H9 (cell line): ENCODE measurements at regions not wholly inside any gene's neighbourhood (a gene's known extent, or its start where the extent isn't known, plus 50 kb on each side); places are given as distances from the start of the nearest gene placed in this dataset.

ENCODE experiments used
- DNase-seq: peaks from one replicate; pipeline ENCODE4 v3.0.0-alpha.2; 2017
- H2AFZ ChIP-seq: one replicate; pipeline ENCODE4 v1.6.1; 2013; ENCODE audit warnings: mild to moderate bottlenecking, low read length, control low read depth, moderate library complexity
- H2AK5ac ChIP-seq: 2 replicates; pipeline ENCODE4 v1.6.1; 2013; ENCODE audit warnings: low read length, control low read depth, mixed read lengths; ENCODE audit not compliant: insufficient read length
- H2BK120ac ChIP-seq: one replicate; pipeline ENCODE4 v1.6.1; 2013; ENCODE audit warnings: low read depth, mild to moderate bottlenecking, low read length, control low read depth, inconsistent platforms; ENCODE audit not compliant: poor library complexity, severe bottlenecking
- H2BK12ac ChIP-seq: 2 replicates; pipeline ENCODE4 v1.6.1; 2013; ENCODE audit warnings: low read length, control low read depth, mixed read lengths, low read depth; ENCODE audit not compliant: insufficient read length
- H2BK15ac ChIP-seq: 2 replicates; pipeline ENCODE4 v1.6.1; 2013; ENCODE audit warnings: low read depth, low read length, control low read depth
- H2BK20ac ChIP-seq: one replicate; pipeline ENCODE4 v1.6.1; 2013; ENCODE audit warnings: low read depth, mild to moderate bottlenecking, low read length, control low read depth, inconsistent platforms; ENCODE audit not compliant: poor library complexity, severe bottlenecking
- H2BK5ac ChIP-seq: 2 replicates; pipeline ENCODE4 v1.6.1; 2013; ENCODE audit warnings: low read length, control low read depth, mixed read lengths; ENCODE audit not compliant: insufficient read length
- H3K14ac ChIP-seq: 2 replicates; pipeline ENCODE4 v1.6.1; 2013; ENCODE audit warnings: low read length, control low read depth; ENCODE audit not compliant: insufficient read depth
- H3K18ac ChIP-seq: 2 replicates; pipeline ENCODE4 v1.6.1; 2013; ENCODE audit warnings: low read depth, mild to moderate bottlenecking, mixed read lengths, low read length, control low read depth; ENCODE audit not compliant: insufficient read length
- H3K23ac ChIP-seq: 2 replicates; pipeline ENCODE4 v1.6.1; 2013; ENCODE audit warnings: low read length, control low read depth, mixed read lengths, low read depth; ENCODE audit not compliant: insufficient read length
- H3K23me2 ChIP-seq: 2 replicates; pipeline ENCODE4 v1.6.1; 2013; ENCODE audit warnings: low read depth, mild to moderate bottlenecking, mixed read lengths, low read length, control low read depth; ENCODE audit not compliant: insufficient read length, poor library complexity, severe bottlenecking
- H3K27ac ChIP-seq: 2 replicates; pipeline ENCODE4 v1.5.1; 2013; ENCODE audit warnings: low read length, control low read depth, mixed read lengths, low read depth; ENCODE audit not compliant: insufficient read length
- H3K27me3 ChIP-seq: 2 replicates; pipeline ENCODE4 v1.6.1; 2013; ENCODE audit warnings: low read length, control low read depth, inconsistent platforms; ENCODE audit not compliant: insufficient read depth
- H3K4ac ChIP-seq: 2 replicates; pipeline ENCODE4 v1.6.1; 2013; ENCODE audit warnings: low read depth, mild to moderate bottlenecking, control low read depth, inconsistent platforms, low read length, moderate library complexity
- H3K4me1 ChIP-seq: 2 replicates; pipeline ENCODE4 v1.6.1; 2013; ENCODE audit warnings: low read length, control low read depth, inconsistent platforms; ENCODE audit not compliant: insufficient read depth
- H3K4me2 ChIP-seq: 2 replicates; pipeline ENCODE4 v1.6.1; 2013; ENCODE audit warnings: low read length, control low read depth, mixed read lengths; ENCODE audit not compliant: insufficient read length, insufficient read depth
- H3K56ac ChIP-seq: 2 replicates; pipeline ENCODE4 v1.6.1; 2013; ENCODE audit warnings: low read depth, mild to moderate bottlenecking, mixed read lengths, low read length, control low read depth; ENCODE audit not compliant: insufficient read length
- H3K79me1 ChIP-seq: 2 replicates; pipeline ENCODE4 v1.6.1; 2013; ENCODE audit warnings: low read depth, mild to moderate bottlenecking, moderate library complexity, low read length, control low read depth, inconsistent platforms; ENCODE audit not compliant: insufficient read depth, poor library complexity, severe bottlenecking
- H3K79me2 ChIP-seq: 2 replicates; pipeline ENCODE4 v1.6.1; 2013; ENCODE audit warnings: low read length, control low read depth, inconsistent platforms; ENCODE audit not compliant: insufficient read depth
- H3K9ac ChIP-seq: 2 replicates; pipeline ENCODE4 v1.6.1; 2013; ENCODE audit warnings: low read length, control low read depth, mixed read lengths; ENCODE audit not compliant: insufficient read length; ENCODE audit errors: extremely low read depth
- H3K9me3 ChIP-seq: one replicate; pipeline ENCODE4 v1.6.1; 2013; ENCODE audit warnings: low read depth, low read length, inconsistent platforms; ENCODE audit not compliant: control insufficient read depth
- H3T11ph ChIP-seq: one replicate; pipeline ENCODE4 v1.6.1; 2013; ENCODE audit warnings: mild to moderate bottlenecking, low read length, control low read depth, inconsistent platforms
- H4K20me1 ChIP-seq: one replicate; pipeline ENCODE4 v1.6.1; 2013; ENCODE audit not compliant: control insufficient read depth, insufficient read length, insufficient read depth
- H4K5ac ChIP-seq: 2 replicates; pipeline ENCODE4 v1.6.1; 2013; ENCODE audit warnings: low read depth, mild to moderate bottlenecking, mixed read lengths, low read length, control low read depth; ENCODE audit not compliant: insufficient read length
- H4K8ac ChIP-seq: replicated peaks from 2 replicates; pipeline ENCODE4 v1.6.1; 2013; ENCODE audit warnings: low read length, control low read depth, mixed read lengths, low read depth; ENCODE audit not compliant: insufficient read length
- H4K91ac ChIP-seq: 2 replicates; pipeline ENCODE4 v1.6.1; 2013; ENCODE audit warnings: low read depth, mild to moderate bottlenecking, moderate library complexity, mixed read lengths, low read length, control low read depth; ENCODE audit not compliant: insufficient read length
- H3K27ac Mint-ChIP-seq, 3 experiments: 2 replicates in 2 of 3; 3 replicates in 1 of 3; pipeline ENCODE4 v1.8.0; 2020 to 2021; ENCODE audit warnings: mixed read lengths in 3 of 3, mild to moderate bottlenecking in 1 of 3, moderate library complexity in 1 of 3
- H3K27me3 Mint-ChIP-seq: 2 replicates; pipeline ENCODE4 v1.8.0; 2021; ENCODE audit warnings: low read depth, mild to moderate bottlenecking, moderate library complexity, mixed read lengths
- H3K36me3 Mint-ChIP-seq, 3 experiments: 2 replicates in 2 of 3; 3 replicates in 1 of 3; pipeline ENCODE4 v1.8.0; 2020 to 2021; ENCODE audit warnings: low read depth in 3 of 3, mixed read lengths in 3 of 3; ENCODE audit not compliant: insufficient read depth in 1 of 3
- H3K4me1 Mint-ChIP-seq, 2 experiments: 2 replicates each; pipeline ENCODE4 v1.8.0; 2020; ENCODE audit warnings: mixed read lengths in 2 of 2
- H3K4me3 Mint-ChIP-seq, 2 experiments: 2 replicates in 1 of 2; 3 replicates in 1 of 2; pipeline ENCODE4 v1.8.0; 2020 to 2021; ENCODE audit warnings: mild to moderate bottlenecking in 2 of 2, mixed read lengths in 2 of 2, moderate library complexity in 1 of 2
- H3K9me3 Mint-ChIP-seq, 2 experiments: 2 replicates in 1 of 2; 3 replicates in 1 of 2; pipeline ENCODE4 v1.8.0; 2020; ENCODE audit warnings: mild to moderate bottlenecking in 2 of 2, mixed read lengths in 2 of 2, moderate library complexity in 1 of 2
- CTCF ChIP-seq: fragments of 200-600 bp; sonication (generic); conservative IDR thresholded peaks from 3 replicates; pipeline ENCODE4 v1.8.0; 2021; ENCODE audit warnings: antibody characterized with exemption, mild to moderate bottlenecking

- Histone ChIP-seq H2BK5ac (no peak overlapping the region), H4K8ac (no peak overlapping the region), H3K4me2 (no peak overlapping the region), H4K91ac (no peak overlapping the region), H3K27me3 (no peaks in the 10 kb centered on the region), H3K27ac (no peak overlapping the region), H3K23ac (no peak overlapping the region), H3K56ac (no peak overlapping the region), H4K5ac (no peak overlapping the region), H3K4ac (no peak overlapping the region), H2BK20ac (no peak overlapping the region), H3K79me2 (no peaks in the 10 kb centered on the region), H3K14ac (no peak overlapping the region), H3K79me1 (no peaks in the 10 kb centered on the region), H3K9me3 (no peaks in the 10 kb centered on the region), H3K4me1 (no peaks in the 10 kb centered on the region), H2AK5ac (no peak overlapping the region), H3K18ac (no peak overlapping the region), H2BK15ac (no peak overlapping the region), H3T11ph (no peak overlapping the region), H3K23me2 (no peaks in the 10 kb centered on the region), H2AFZ (no peak overlapping the region), H4K20me1 (no peaks in the 10 kb centered on the region), H2BK120ac (no peak overlapping the region), H2BK12ac (no peak overlapping the region), H3K9ac (no peak overlapping the region)
- H3K27ac Mint-ChIP-seq, result no peak overlapping the region
- DNase-seq, result no peak
- H3K4me3 Mint-ChIP-seq, result no peak overlapping the region
- no peaks in the 10 kb centered on the region for H3K36me3 Mint-ChIP-seq
- H3K4me1 Mint-ChIP-seq, result no peaks in the 10 kb centered on the region
- H3K27me3 Mint-ChIP-seq, result no peaks in the 10 kb centered on the region
- H3K9me3 Mint-ChIP-seq, result no peaks in the 10 kb centered on the region
- TF ChIP-seq CTCF, result no peak
Measured at GRCh38 chr1:194723067-194723466, 1536.7 kb upstream of the B3GALT2 start.
